ENCODE measurements at regions not wholly inside any gene's neighbourhood (a gene's known extent, or its start where the extent isn't known, plus 50 kb on each side); places are given as distances from the start of the nearest gene placed in this dataset.

GRCh38 chr4:1462768-1463075, 56.5 kb upstream of the NKX1-1 start:
- no peak for DNase-seq
- intact Hi-C loops (cut with DNase I, micrococcal nuclease) = no loop called here

GRCh38 chr4:1462009-1462767, 55.9 kb upstream of the NKX1-1 start:
- intact Hi-C loops (cut with DNase I, micrococcal nuclease) = no loop called here
- CTCF ChIA-PET = no interaction called here
- POLR2A ChIA-PET = no interaction called here
- no peaks in the 10 kb centered on the region for H3K9me3 Mint-ChIP-seq (ENCODE audit: low read depth)
- DNase-seq (no peak), ATAC-seq (no peak)
- peaks cover 19% of the 10 kb centered on the region for H3K27me3 Mint-ChIP-seq
- H3K4me1 Mint-ChIP-seq = no peaks in the 10 kb centered on the region
- no peak overlapping the region for H3K27ac Mint-ChIP-seq
- no peak overlapping the region for H3K4me3 Mint-ChIP-seq
- no peaks in the 10 kb centered on the region for H3K36me3 Mint-ChIP-seq (ENCODE audit: low read depth)

More at GRCh38 chr4:1462768-1463075, 56.5 kb upstream of the NKX1-1 start:
- no peak for ATAC-seq
- H3K9me3 Mint-ChIP-seq (ENCODE audit: low read depth) = peaks cover 4% of the 10 kb centered on the region
- no peak overlapping the region for H3K27ac Mint-ChIP-seq
- no peaks in the 10 kb centered on the region for H3K4me1 Mint-ChIP-seq
- ChIA-PET CTCF (no interaction called here), POLR2A (no interaction called here)
- peaks cover 19% of the 10 kb centered on the region for H3K27me3 Mint-ChIP-seq
- no peak overlapping the region for H3K4me3 Mint-ChIP-seq
- no peaks in the 10 kb centered on the region for H3K36me3 Mint-ChIP-seq (ENCODE audit: low read depth)

- POLR2A ChIA-PET = no interaction called here
- Mint-ChIP-seq H3K27ac (no peak overlapping the region), H3K9me3 (ENCODE audit: low read depth) (peaks cover 2% of the 10 kb centered on the region), H3K36me3 (ENCODE audit: low read depth) (no peaks in the 10 kb centered on the region), H3K4me3 (no peak overlapping the region), H3K27me3 (peaks cover 22% of the 10 kb centered on the region), H3K4me1 (no peaks in the 10 kb centered on the region)
- no peak for DNase-seq
- intact Hi-C loops (cut with DNase I, micrococcal nuclease) = no loop called here
- no peak for ATAC-seq
- CTCF ChIA-PET = no interaction called here
Observed at GRCh38 chr4:1460967-1461868, 55.0 kb upstream of the NKX1-1 start.

GRCh38 chr4:1459722-1460511, 53.7 kb upstream of the NKX1-1 start:
- no peak for ATAC-seq
- intact Hi-C loops (cut with DNase I, micrococcal nuclease) = no loop called here
- H3K4me1 Mint-ChIP-seq = no peaks in the 10 kb centered on the region
- no peak for DNase-seq
- no peak overlapping the region for H3K4me3 Mint-ChIP-seq
- POLR2A ChIA-PET = no interaction called here
- CTCF ChIA-PET = no interaction called here
- H3K27ac Mint-ChIP-seq = no peak overlapping the region
- H3K9me3 Mint-ChIP-seq (ENCODE audit: low read depth) = peaks cover 2% of the 10 kb centered on the region
- no peaks in the 10 kb centered on the region for H3K36me3 Mint-ChIP-seq (ENCODE audit: low read depth)
- H3K27me3 Mint-ChIP-seq = peaks cover 22% of the 10 kb centered on the region

GRCh38 chr4:1459081-1459721, 53.0 kb upstream of the NKX1-1 start:
- intact Hi-C loops (cut with DNase I, micrococcal nuclease) = no loop called here
- Mint-ChIP-seq H3K36me3 (ENCODE audit: low read depth) (no peaks in the 10 kb centered on the region), H3K4me1 (no peaks in the 10 kb centered on the region), H3K27me3 (peaks cover 22% of the 10 kb centered on the region), H3K4me3 (no peak overlapping the region), H3K9me3 (ENCODE audit: low read depth) (peaks cover 2% of the 10 kb centered on the region), H3K27ac (no peak overlapping the region)
- DNase-seq = no peak
- POLR2A ChIA-PET = no interaction called here
- no peak for ATAC-seq
- CTCF ChIA-PET = no interaction called here

DNA sequence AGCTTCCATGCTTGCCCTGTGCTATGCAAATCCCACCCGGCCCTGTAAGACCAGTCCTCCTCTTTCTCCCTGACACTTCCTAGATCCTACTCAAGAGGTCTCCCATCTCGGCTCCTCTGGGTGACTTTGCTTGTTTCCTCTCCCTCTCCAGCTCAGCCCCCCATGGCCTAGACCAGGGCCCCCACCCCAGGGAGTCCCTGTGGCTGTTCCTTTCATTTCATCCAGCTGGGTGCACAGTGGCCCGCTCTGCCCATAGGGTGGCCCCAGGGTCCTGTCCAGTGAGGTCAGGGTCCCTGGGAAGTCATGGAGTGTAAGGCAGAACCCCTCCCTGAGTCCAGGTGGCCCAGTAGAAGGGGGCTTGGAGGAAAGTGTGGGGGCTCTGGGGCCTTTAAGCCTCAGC, 52.3 kb upstream of the NKX1-1 start:
- H3K27ac Mint-ChIP-seq = no peak overlapping the region

More for the DNA sequence above, 52.3 kb upstream of the NKX1-1 start:
- intact Hi-C loops (cut with DNase I, micrococcal nuclease) = no loop called here
- ChIA-PET CTCF (no interaction called here), POLR2A (no interaction called here)
- H3K4me3 Mint-ChIP-seq = no peak overlapping the region
- DNase-seq = no peak
- peaks cover 8% of the 10 kb centered on the region for H3K9me3 Mint-ChIP-seq (ENCODE audit: low read depth)
- no peaks in the 10 kb centered on the region for H3K36me3 Mint-ChIP-seq (ENCODE audit: low read depth)
- no peak for ATAC-seq
- H3K4me1 Mint-ChIP-seq = no peaks in the 10 kb centered on the region
- H3K27me3 Mint-ChIP-seq = peaks cover 26% of the 10 kb centered on the region
